HCT116 (cell line): ENCODE measurements at regions not wholly inside any gene's neighbourhood (a gene's known extent, or its start where the extent isn't known, plus 50 kb on each side); places are given as distances from the start of the nearest gene placed in this dataset.
"Not testable (repeated sequence)": the region's sequence is repeated elsewhere in the genome, so short reads cannot be mapped to it uniquely, and the experiment has no call there.

Experiments used
- JUND ChIP-seq: IDR thresholded peaks from 2 replicates; pipeline ENCODE4 v1.6.1; 2012
- SP1 ChIP-seq: IDR thresholded peaks from 2 replicates; pipeline ENCODE4 v1.6.1; 2012; ENCODE audit warnings: low read depth

DNA sequence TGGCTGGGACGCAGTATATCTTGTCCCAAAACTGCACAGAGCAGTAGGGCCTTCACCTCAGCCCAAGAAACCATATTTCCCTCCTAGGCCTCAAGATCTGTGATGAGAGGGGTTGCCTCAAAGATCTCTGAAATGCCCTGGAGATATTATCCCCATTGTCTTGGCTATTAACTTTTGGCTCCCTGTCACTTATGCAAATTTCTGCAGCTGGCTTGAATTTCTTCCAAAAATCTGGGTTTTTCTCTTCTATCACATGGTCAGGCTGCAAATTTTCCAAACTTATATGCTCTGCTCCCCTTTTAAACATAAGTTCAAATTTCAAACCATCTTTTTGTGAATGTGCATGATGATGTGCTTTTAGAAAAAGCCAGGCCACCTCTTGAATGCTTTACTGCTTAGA lies 809.2 kb upstream of the CDH18 start:
- not testable (repeated sequence) for TF ChIP-seq SP1, JUND
